Hepatocyte (in vitro differentiated cells): ENCODE measurements at regions not wholly inside any gene's neighbourhood (a gene's known extent, or its start where the extent isn't known, plus 50 kb on each side); places are given as distances from the start of the nearest gene placed in this dataset.

Source experiments
- DNase-seq: peaks from one replicate; pipeline ENCODE4 v3.0.0-alpha.2; 2016; ENCODE audit warnings: low spot score
- H2AFZ ChIP-seq: fragments of 200-600 bp; sonication (generic); 2 replicates; pipeline ENCODE4 v1.6.0; 2016; ENCODE audit warnings: antibody characterized with exemption, mild to moderate bottlenecking
- H3K27ac ChIP-seq: fragments of 200-600 bp; sonication (generic); 2 replicates; pipeline ENCODE4 v1.5.1; 2016; ENCODE audit warnings: mild to moderate bottlenecking
- H3K27me3 ChIP-seq: fragments of 200-600 bp; sonication (generic); 2 replicates; pipeline ENCODE4 v1.6.1; 2016
- H3K36me3 ChIP-seq: fragments of 200-600 bp; sonication (generic); replicated peaks from 2 replicates; pipeline ENCODE4 v1.5.1; 2016; ENCODE audit warnings: low read depth; ENCODE audit not compliant: insufficient read depth
- H3K4me1 ChIP-seq: fragments of 200-600 bp; sonication (generic); 2 replicates; pipeline ENCODE4 v1.5.1; 2016; ENCODE audit warnings: mild to moderate bottlenecking, moderate library complexity; ENCODE audit not compliant: insufficient read depth
- H3K4me2 ChIP-seq: fragments of 200-600 bp; sonication (generic); 2 replicates; pipeline ENCODE4 v1.6.0; 2016
- H3K4me3 ChIP-seq: fragments of 200-600 bp; sonication (generic); 2 replicates; pipeline ENCODE4 v1.5.1; 2016; ENCODE audit warnings: mild to moderate bottlenecking
- H3K79me2 ChIP-seq: fragments of 200-600 bp; sonication (generic); 2 replicates; pipeline ENCODE4 v1.6.0; 2017; ENCODE audit warnings: mild to moderate bottlenecking
- H3K9me2 ChIP-seq: fragments of 200-600 bp; sonication (generic); replicated peaks from 2 replicates; pipeline ENCODE4 v1.6.0; 2017; ENCODE audit warnings: mild to moderate bottlenecking; ENCODE audit not compliant: insufficient read depth
- H3K9me3 ChIP-seq: fragments of 200-600 bp; sonication (generic); 2 replicates; pipeline ENCODE4 v1.5.1; 2016; ENCODE audit warnings: low read depth, mild to moderate bottlenecking
- H4K20me1 ChIP-seq: fragments of 200-600 bp; sonication (generic); 2 replicates; pipeline ENCODE4 v1.6.0; 2016; ENCODE audit warnings: mild to moderate bottlenecking; ENCODE audit not compliant: insufficient read depth, poor library complexity, severe bottlenecking
- EZH2 ChIP-seq: fragments of 200-600 bp; sonication (generic); IDR thresholded peaks from 2 replicates; pipeline ENCODE4 v1.6.1; 2016; ENCODE audit warnings: antibody characterized with exemption, mild to moderate bottlenecking, borderline replicate concordance
- EZH2phosphoT487 ChIP-seq: fragments of 200-600 bp; sonication (generic); IDR thresholded peaks from one replicate; pipeline ENCODE4 v1.6.1; 2018; ENCODE audit warnings: antibody characterized with exemption, mild to moderate bottlenecking, low read depth, moderate library complexity; ENCODE audit not compliant: unreplicated experiment, severe bottlenecking
- WGBS: methylation state at CpG from one replicate; pipeline ENCODE4 v1.1.6; 2016; ENCODE audit warnings: low lambda C conversion rate; ENCODE audit errors: missing lambda C conversion rate; 5-methylcytosine and 5-hydroxymethylcytosine counted together
- TF ChIP-seq, protein P1 (sequence below): fragments of 200-600 bp; sonication (generic); IDR thresholded peaks from 2 replicates; pipeline ENCODE4 v1.5.1; 2016; ENCODE audit warnings: antibody characterized with exemption, mild to moderate bottlenecking; ENCODE audit not compliant: poor library complexity

DNA sequence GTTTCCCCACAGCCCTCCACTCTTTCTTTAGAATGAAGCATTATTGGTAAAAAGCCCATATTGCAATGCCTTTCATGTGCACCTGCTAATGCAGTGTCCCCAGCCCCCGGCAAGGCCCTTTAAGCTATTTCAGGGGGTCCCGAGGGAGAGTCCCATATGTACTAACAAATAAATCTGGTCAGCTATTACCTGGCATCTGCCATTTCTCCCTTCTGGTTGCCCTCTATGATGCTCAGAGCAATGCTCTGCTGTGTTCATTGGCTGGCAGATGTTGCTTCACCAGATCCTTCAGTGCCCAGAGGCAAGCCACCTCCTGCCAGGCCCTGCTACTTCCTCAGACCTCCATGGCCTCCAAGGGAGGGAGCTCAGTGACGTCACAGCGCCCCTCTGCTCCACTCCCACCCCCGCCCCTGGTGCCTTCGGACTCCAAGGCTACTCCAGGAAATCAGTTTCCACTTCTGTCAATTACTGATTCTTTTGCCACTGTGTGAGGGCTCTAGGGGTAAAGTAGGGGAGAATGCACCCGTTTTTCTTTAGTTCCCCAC is 201.1 kb upstream of the GLRA1 start:
- Histone ChIP-seq H3K9me2 (no peaks in the 10 kb centered on the region), H3K79me2 (no peaks in the 10 kb centered on the region), H2AFZ (no peak overlapping the region), H4K20me1 (no peaks in the 10 kb centered on the region), H3K9me3 (no peaks in the 10 kb centered on the region), H3K4me2 (no peak overlapping the region), H3K4me3 (no peak overlapping the region), H3K27ac (no peak overlapping the region), H3K36me3 (no peaks in the 10 kb centered on the region), H3K4me1 (no peaks in the 10 kb centered on the region), H3K27me3 (peaks cover 4% of the 10 kb centered on the region)
- TF ChIP-seq EZH2phosphoT487 (no peak), EZH2 (no peak)
- TF ChIP-seq, protein P1, sequence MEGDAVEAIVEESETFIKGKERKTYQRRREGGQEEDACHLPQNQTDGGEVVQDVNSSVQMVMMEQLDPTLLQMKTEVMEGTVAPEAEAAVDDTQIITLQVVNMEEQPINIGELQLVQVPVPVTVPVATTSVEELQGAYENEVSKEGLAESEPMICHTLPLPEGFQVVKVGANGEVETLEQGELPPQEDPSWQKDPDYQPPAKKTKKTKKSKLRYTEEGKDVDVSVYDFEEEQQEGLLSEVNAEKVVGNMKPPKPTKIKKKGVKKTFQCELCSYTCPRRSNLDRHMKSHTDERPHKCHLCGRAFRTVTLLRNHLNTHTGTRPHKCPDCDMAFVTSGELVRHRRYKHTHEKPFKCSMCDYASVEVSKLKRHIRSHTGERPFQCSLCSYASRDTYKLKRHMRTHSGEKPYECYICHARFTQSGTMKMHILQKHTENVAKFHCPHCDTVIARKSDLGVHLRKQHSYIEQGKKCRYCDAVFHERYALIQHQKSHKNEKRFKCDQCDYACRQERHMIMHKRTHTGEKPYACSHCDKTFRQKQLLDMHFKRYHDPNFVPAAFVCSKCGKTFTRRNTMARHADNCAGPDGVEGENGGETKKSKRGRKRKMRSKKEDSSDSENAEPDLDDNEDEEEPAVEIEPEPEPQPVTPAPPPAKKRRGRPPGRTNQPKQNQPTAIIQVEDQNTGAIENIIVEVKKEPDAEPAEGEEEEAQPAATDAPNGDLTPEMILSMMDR, result no peak
- 68% methylated on average over 7 of the region's 7 CpGs for WGBS
- DNase-seq, result no peak

DNA sequence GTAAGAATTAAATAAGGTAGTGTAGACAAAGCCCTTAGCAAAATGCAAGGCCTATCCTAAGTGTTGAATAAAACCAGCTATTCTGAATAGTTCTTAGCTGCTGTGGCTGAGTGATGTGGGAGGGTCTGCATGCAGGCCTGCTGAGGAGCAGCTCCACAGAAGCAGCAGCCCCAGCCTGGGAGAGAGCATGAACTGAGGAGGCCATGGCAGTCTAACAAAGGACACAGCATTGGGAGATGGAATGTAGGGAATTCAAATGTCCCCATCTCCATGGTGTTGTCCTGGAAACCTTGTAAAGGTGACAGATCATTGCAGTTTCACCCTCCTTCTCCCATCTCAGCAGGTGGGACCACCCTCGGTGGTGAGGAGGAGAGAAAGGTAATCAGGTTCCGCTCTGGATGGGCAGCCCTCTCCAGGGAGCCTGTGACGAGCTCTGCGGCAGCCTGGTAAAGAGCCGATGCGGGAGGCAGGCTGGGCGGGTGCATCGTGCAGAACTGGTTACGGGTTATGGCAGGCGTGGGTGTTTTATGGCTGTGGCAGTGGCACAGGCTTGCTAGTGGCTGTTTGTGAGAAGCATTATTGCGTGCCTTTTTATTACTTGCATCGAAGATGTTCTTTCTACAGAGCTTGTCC is 199.9 kb upstream of the GLRA1 start:
- H3K4me3 ChIP-seq, result no peak overlapping the region
- no peak overlapping the region for H2AFZ ChIP-seq
- WGBS, result 87% methylated on average over 12 of the region's 12 CpGs
- H3K27ac ChIP-seq, result no peak overlapping the region
- no peak for DNase-seq
- H4K20me1 ChIP-seq, result no peaks in the 10 kb centered on the region
- peaks cover 4% of the 10 kb centered on the region for H3K27me3 ChIP-seq
- H3K4me2 ChIP-seq, result no peak overlapping the region
- H3K9me3 ChIP-seq, result no peaks in the 10 kb centered on the region
- H3K4me1 ChIP-seq, result no peaks in the 10 kb centered on the region
- no peak for TF ChIP-seq EZH2phosphoT487
- TF ChIP-seq EZH2, result no peak
- TF ChIP-seq, protein P1, result no peak
- H3K79me2 ChIP-seq, result no peaks in the 10 kb centered on the region
- H3K9me2 ChIP-seq, result no peaks in the 10 kb centered on the region
- no peaks in the 10 kb centered on the region for H3K36me3 ChIP-seq

DNA sequence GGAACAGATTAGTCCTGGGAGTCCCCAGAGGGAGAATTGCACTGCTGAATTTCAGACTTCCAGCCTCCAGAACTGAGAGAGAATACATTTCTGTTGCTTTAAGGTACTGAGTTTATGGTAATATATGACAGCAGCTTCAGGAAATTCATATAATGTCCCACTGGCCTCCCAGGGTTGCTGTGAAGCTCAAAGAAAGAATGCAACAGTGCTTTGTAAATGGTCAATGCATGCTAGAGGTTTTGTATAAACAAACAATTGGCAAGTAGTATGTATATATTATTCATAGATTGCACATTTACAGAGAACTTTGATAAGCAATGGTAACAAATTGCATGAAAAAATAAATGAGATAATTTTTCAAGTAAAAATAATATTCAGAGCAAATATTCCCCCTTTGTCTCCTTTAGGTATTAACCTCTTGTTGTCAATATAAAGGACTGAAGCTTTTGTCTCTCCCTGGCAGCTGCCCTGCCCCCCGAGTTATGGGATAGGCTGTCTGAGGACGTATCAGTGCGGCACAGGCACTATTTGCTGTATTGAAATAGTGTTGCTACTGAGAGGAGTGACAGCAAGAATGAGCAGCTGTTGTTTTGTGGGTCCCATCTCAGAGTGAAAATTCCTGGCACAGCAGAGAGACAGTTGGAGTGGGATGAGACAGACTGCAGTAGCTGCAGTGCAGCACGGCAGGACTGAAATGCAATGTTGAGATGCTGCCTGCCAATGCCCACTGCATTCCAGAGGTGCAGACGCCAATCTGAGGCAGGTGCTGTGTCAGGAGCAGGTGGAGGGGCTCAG is 194.2 kb upstream of the GLRA1 start:
- TF ChIP-seq, protein P1, result no peak
- no peak for TF ChIP-seq EZH2
- TF ChIP-seq EZH2phosphoT487, result no peak
- 77% methylated on average over 5 of the region's 5 CpGs for WGBS

More for the DNA sequence above, 194.2 kb upstream of the GLRA1 start:
- no peaks in the 10 kb centered on the region for H3K4me1 ChIP-seq
- H3K9me2 ChIP-seq, result no peaks in the 10 kb centered on the region
- no peak overlapping the region for H3K4me2 ChIP-seq
- no peaks in the 10 kb centered on the region for H3K79me2 ChIP-seq
- no peak overlapping the region for H2AFZ ChIP-seq
- H4K20me1 ChIP-seq, result no peaks in the 10 kb centered on the region
- H3K9me3 ChIP-seq, result no peaks in the 10 kb centered on the region
- H3K4me3 ChIP-seq, result no peak overlapping the region
- no peak for DNase-seq
- no peak overlapping the region for H3K27ac ChIP-seq
- no peaks in the 10 kb centered on the region for H3K27me3 ChIP-seq
- H3K36me3 ChIP-seq, result no peaks in the 10 kb centered on the region
